Ureter (tissue), 1 donor: ENCODE measurements at regions not wholly inside any gene's neighbourhood (a gene's known extent, or its start where the extent isn't known, plus 50 kb on each side); places are given as distances from the start of the nearest gene placed in this dataset.

ENCODE experiments used
- DNase-seq: peaks from one replicate; pipeline ENCODE4 v3.0.0-alpha.2; 2020; ENCODE audit warnings: low spot score
- donor health status: DM: yes; HTN: yes; CAD: no.

DNA sequence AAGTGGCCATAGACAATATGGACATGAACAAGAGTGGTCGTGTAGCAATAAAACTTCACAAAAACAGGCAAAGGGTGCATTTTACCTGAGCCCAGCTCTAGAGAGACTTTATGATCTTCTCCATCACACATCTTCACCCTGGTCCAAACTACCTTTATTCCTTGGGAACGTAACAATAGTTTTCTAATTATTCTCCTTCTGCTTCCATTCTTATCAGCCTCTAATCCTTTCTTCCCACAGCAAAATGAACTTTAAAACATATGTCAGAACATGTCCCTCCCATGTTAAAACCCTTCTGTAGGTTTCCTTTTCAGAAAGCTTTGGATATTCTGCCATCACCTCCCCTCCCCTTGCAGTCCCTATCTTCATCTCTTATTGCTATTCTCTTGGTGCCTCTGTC, 395.2 kb upstream of the PLXNA2 start:
- DNase-seq = no peak

DNA sequence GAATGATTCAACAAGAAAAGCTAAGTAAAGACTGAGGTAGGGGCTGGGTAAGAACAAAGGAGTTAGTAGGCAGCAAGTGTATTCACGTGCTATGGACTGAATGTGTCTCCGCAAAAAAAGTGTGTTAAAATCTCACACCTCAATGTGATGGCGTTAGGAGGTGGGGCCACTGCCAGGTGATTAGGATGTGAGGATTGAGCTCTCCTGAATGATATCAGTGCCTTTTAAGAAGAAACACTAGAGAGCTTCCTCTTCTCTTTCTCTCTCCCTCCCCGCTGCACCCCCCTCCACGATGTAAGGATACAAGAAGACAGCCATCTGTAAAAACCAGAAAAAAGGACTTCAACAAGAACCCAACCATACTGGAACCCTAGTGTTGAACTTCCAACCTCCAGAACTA, 396.1 kb upstream of the PLXNA2 start:
- DNase-seq = no peak

DNA sequence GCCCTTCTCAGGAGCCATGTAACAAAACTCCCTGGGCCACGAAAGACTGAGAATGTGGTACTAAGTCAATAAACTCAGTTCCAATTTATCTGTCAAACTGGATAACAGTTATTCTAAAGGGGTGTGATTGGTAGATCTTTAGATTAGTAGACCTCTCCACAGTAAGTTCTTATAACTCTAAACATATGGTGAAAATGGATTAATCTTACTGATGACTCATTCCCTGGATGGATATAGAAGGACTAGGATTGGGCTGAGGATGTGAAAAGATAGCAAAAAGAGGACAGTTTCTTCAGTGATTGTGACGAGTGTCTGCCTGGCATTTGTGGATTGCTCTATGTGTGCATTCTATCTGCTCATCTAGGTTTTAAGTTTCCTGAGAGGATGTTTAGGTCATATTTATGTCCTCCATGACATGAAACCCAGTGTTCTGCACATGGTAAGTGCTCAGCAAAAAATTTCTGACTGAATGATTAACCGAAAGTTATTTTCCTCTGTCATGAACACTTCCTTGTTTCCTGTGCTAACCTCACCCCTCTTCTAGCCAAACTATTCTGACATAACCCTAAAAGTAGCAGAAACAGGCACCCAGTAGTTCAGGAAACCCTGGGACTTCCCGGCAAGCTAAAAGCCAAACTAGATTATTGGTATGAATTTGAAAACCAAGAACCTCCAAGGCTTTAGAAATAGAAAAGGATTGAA, 397.5 kb upstream of the PLXNA2 start:
- no peak for DNase-seq

DNA sequence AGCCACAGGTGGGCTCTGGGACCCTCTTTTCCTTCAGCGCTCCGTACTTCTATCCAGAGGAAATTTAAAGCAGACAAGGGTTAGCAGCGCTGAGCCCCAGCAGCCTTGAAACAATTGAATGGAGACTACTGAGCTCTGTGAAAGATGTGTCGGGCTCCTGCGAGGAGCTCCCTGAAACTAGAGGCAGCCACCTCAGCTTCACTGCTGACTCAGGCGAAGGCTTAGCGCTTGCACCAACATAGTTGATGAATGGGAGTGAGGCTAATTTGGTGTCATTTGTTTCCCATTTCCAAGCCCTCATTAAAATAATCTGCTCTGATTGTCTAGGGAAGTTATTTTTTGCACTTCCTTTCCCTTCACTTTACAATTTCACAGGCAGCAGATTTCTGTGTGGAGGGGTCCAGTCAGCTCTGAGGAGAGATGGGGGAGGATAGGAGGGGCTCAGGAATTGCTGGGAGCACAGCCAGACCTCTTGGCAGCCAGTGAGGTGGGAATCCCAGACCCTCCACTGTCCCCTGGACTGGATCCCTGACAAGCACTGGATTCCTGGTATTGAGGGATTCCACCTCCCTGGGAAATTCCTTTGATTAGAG, 398.9 kb upstream of the PLXNA2 start:
- no peak for DNase-seq

DNA sequence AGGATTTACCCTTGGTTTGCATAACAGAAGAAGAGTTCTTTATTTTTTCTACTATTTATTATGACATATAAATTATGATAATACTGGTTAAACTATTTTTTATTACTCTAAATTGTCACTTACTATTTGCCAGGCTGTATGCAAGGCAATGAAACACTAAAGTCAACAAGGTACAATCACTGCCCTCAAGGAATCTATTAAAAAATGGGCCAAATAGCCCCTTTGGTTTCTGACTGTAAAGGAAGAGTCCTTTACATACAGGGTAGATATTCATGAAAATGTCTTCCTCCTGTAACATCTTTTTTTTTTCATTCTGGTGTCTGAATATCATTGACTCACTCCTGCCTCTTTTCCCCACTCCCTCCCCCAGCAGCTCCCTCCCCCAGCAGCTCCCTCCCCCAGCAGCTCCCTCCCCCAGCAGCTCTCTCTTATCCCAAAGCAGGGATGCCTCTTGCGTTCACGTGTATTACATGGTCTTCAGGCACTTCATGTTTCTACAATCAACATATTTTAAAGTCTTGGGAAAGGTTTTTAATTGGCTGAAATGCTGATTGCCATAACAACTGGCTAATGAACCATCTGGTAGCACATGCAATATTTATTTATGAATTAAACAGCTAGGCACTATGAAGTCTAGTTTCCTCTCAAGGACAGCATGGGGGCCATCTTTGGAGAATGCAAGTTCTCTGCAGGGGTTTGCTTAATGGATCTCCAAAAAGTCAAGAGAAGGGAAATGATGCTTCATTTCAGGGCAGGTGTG, 400.4 kb upstream of the PLXNA2 start:
- no peak for DNase-seq

DNA sequence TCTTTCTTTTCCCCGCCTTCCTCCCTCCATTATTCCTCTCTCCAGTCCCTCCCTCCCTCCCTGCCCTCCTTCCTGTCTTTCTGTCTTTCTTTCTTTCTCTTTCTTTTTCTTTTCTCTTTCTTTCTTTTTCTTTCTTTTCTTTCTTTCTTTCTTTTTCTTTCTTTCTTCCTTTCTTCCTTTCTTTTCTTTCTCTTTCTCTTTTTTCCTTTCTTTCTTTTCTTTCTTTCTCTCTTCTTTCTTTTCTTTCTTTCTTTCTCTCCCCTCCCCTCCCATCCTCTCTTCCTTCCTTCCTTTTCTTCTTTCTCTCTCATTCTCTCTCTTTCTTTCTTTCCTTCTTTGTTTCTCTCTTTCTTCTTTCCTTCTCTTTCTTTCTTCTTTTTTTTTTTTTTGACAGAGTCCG, 402.2 kb upstream of the PLXNA2 start:
- no peak for DNase-seq

DNA sequence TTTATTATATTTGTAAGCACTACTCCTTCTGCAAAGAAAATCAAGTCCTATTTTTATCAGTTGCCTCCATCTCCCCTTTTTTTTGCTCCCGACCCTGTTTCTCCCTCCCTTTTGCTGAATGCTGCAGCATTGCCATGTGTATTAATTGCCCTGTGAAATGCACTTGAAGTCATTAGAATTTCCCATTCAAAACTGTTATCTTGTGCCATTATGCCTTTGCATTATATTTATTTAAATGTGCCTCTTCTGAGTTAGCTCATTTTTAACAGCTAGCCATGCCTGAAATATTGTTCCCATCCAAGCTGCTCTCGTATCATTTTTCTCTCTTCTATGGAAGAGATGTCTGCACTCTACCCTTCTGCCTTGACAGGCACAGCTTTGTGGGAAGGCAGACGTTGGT, 404.0 kb upstream of the PLXNA2 start:
- DNase-seq = no peak

DNA sequence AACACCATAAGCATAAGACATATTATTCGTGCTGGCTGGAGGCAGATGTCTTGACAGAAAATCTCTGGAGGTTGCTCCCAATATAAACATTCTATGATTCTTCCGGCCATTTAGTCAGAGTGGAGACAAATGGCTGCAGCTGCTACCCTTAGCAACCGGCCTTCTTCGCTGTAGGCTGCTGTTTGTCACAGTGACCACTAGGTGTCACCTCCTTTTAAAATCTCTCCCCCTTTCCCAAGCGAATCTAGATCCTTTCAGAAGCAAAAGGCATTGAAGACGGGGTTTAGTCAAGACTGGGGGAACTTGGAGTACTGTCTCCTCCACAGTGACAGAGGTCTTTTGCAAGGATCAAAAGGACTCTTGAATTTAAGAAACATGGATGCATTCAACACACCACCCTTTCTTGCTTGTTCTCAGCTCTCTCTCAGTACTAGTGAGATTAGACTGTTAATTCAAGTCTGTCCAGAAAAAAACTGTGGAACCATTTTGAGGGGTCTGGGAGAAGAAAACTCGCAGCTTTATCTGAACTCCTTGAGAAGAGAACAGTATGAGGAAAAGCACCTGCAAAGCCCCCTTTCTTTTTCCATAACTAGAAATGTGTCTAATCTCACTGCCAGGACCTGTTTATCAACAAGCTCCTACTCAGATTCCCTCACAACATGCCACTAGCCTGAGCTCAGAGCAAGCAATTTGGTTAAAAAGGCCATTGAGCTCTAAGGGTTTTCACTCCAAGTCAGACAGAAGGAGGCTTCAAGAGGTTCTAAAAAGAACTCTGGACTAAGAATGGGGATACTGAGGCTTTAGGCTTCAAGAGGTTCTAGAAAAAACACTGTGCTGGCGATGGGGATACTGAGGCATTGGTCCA, 408.3 kb upstream of the PLXNA2 start:
- DNase-seq = peak; percentile 54

DNA sequence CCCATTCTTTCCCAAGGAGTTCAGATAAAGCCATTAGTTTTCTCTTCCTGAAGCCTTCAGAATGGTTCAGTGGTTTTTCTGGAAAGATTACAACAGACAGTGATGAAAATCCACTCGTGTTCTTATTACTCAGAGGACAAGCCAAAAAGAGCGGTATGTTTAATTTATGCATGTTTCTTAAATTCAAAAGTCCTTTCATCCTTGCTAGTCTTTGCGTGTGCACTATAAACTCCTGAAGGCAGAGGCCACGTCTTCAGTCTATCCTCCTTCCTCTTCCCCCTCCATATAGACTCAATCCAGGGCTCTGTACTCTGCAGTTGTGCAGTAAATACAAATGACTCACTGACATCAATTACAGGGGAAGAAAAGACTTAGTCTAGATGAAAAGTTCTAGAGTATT, 409.2 kb upstream of the PLXNA2 start:
- no peak for DNase-seq

DNA sequence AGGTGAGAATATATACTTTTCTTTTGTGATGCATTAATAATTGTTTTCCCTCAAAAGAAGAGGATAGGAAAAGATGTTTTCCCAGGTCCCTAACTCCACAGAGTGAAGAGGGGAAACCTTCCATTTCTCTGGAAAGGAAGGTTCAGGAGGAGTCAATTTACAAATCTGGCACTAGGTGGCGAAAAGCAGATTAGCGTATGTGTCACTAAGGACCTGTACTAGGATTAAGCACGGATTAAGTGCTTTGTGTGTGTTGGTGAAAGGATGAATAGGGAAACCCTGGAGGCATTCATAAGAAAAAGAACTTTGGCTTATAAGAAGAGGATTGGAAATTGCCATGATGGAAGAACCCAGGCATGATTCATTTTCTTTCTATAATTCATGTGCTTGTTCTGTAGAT, 410.1 kb upstream of the PLXNA2 start:
- no peak for DNase-seq

DNA sequence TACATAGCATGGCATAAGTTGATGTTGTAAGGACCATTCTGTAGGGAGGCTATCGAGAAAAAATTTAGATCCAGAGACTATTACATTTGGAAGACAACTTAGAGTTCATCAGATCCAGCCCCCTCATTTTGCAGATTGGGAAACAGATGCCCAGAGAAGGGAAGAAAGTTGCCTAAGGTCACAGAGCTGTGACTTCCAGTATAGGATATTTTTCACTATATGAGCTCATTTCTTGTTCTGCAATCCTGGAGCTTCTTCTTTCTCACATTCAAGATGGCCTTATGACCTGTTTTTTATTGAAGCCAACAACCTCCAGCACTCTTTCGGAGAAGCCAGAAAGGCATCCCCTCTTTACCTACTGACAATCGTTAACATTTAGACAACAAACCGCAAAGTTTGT, 421.8 kb upstream of the PLXNA2 start:
- no peak for DNase-seq

DNA sequence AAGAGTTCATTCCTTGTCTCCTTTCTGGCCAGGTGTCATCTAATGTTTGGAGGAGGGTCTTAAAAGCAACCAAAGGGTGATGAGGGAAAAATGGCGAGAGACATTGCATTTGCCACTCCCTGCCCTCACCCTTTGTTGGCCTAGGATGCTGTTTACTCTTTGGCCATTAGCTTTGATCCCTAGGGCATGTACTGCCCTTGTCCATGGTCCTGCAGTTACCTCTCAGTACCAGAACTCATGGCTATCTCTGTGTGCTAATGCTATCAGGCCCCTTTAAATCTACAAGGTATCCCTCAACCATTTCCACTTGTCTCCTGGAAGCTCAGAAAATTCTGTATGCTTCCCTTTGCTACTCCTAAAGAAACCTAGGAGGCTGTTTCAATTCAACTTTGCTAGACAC, 424.8 kb upstream of the PLXNA2 start:
- DNase-seq = no peak

DNA sequence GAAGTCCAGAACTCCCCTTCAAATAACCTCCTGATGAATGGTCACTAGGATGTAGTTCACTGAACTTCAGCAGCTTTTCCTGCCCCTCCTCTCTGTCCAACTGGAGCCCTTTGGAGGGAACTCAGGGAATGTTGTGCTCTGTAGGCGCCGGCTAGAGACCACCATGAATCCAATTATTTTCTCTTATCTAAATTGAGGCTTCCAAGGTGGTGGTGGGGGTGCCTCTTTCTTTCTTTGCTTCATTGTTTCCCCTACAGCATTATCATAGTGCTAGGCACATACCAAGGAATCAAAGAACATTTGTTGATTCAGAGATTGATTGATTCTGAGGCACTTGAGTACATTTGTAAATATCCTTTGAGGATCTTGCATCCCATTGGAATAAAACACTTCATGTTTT, 426.6 kb upstream of the PLXNA2 start:
- no peak for DNase-seq

DNA sequence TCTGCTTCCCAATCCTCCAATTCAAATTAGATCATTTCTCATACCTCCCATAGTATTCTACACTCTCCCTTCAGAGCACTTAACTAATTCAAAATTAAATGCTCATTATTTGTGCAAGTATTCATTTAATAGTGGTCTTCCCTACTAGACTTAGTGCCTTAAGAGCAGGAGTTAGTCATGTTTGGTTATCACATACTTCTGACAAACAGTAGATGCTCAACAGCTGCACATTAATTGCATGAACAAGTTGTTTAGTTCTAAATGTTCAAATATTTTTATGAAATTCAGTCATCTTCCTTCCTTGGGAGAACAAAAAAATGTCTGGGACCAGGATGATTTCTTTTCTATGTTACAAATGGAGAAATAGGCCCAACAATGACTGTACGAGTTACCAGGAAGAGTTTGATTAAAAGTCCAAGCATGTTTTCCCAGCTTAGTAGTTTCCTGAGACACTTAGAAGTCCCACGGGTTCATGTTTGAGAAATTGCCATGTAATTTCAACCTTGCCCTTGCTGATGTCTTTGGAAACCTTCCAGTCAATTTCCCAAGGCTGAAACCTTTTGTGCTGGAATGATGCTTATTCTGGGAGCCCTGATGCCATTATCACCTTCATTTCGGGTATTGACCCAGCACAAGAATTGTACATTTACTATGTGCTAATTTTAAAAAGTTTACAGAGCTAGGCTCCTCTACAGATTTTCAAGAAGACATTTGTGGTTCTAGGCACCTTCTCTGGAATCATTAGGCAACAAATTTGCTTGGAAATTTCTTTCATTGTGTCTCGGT, 437.9 kb upstream of the PLXNA2 start:
- DNase-seq = no peak

DNA sequence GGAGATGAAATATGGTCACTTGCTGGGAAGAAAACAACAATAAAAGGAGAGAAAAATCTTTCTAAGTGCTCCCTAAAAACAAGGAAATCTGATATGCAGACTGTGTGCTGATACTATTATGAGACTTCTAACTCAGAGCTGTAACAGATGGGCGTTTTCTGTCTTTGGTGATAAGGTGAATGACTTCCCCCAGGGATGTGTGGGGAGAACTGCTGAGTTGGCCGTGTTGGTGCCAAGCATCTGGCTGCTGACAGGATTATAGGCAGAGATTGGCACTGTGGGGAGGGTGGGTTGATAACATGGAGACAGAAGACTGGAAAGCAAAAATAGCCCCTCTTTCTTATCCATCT, 438.5 kb upstream of the PLXNA2 start:
- no peak for DNase-seq

DNA sequence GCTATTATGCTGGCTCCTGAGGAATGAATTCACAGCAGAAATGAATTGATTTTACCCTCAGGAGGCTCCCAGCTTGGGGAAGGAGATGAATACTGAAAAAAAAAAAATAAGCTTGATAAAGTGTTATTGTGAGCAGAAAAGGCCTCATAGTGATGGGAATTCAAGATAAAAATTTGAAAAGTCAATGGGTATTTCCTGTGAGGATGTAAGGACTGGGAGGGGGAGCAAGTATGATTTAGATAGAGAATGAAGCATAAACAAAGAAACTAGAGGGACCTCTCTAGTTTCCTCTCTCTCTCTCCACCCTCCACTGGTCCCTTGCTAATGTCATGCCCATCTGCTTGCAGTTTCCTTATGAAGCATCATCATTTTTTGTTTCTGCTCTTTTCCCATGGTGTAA, 439.0 kb upstream of the PLXNA2 start:
- no peak for DNase-seq

DNA sequence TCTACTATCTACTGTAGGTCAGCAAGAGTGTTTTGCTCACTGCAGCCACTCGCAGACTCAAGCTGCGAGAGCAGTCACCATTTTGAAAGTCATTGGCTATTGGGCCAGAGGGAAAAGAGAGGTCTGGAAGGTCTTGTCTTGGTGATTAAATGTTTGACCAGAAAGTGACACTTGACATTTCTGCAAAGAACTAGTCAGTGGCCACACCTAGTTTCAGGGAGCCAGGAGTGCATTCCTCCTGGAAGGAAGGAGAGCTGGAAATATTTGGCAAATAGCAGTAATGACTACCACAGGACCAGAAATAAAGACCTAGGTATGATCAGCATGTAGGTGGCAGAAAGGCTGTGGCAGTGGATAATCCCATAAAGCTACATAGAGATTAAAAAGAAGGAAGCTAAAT, 440.0 kb upstream of the PLXNA2 start:
- no peak for DNase-seq

DNA sequence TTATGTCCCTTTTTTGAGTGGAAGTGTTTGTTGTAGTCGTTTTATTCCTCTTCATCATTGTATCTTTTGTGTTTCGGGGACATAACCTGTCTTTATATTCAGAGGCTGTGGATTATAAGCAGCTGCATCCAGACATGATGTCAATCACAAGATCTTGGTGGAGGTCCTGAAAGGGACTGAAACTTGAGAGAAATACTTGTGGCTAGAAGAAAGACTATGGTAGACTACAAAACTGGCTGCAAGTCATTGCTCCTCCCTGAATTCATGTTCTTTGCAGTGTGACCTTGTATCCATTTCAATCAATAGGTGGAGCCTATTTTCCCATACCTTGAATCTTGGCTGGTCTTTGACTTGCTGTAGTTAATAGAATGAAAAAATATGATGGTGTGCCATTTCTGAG, 442.4 kb upstream of the PLXNA2 start:
- DNase-seq = no peak

DNA sequence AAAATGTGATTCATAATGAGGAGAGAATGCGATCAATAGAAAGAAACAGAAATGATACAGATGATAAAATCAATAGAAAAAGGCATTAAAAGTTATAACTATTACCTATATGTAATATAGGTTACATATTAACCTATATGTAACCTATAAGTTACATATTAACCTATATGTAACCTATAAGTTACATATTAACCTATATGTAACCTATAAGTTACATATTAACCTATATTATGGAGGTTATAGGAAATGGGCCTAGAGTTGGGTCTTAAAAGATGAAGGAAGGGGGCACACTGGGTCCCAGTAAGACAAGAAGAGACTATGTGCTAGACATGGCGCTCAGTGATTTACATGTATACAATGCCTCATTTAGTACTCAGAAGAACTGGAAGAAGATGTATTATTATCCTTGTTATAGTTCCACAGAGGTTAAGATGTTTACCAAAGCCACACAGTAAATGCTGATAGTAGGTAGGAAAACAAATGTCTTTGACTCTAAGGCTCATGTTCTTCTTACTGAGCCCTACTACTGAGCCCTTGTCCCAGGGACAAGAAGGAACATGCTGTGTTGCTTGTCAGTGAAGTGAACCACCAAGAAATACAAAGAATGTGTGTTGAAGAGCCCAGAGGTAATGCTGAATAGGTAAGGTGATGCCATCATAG, 444.6 kb upstream of the PLXNA2 start:
- DNase-seq = no peak

DNA sequence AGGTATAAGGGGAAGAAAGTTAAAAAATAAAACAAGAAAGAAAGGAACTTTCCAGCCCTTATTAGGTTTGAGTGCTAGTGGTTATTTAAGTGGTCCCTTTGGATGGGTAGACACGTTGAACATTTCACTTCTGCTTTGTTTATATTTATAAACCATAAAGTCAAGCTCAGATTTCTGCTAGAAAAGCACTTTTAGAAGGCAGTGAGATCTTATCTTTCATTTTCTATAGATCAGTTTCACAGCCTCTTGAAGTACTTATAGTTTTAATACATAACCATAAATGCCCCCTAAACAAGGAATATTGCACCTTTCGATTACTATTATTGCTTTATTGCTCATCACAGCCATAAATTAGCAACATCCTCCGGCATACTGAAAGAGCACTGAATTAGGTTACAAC, 446.8 kb upstream of the PLXNA2 start:
- no peak for DNase-seq

DNA sequence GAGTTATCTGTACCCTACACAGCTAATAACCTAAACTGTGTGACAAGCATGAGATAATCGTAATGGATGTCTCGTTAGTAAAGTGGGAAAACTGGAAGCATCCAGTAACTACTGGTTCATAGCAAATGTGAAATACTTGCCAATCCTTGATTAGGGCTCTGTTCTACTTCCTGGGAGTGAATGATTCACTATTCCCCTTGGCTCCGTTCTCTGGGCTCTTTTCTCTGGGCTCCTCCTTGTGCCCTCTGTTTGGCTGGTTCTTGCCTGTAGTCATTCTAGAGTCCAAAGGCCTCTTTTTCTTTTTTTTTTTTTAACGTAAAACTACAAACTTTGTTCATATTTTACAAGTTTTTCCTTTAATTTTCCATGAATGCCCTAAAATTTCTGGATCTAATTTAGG, 465.8 kb upstream of the PLXNA2 start:
- no peak for DNase-seq
